Neuron (in vitro differentiated cells): ENCODE measurements at regions not wholly inside any gene's neighbourhood (a gene's known extent, or its start where the extent isn't known, plus 50 kb on each side); places are given as distances from the start of the nearest gene placed in this dataset.
A peak's percentile ranks its signal among the peaks of the same experiment; 100 is the strongest.

Experiments used
- H2AFZ ChIP-seq: one replicate; pipeline ENCODE4 v1.6.1; 2013; ENCODE audit warnings: low read depth, mild to moderate bottlenecking, inconsistent platforms, low read length, moderate library complexity
- H3K27me3 ChIP-seq: one replicate; pipeline ENCODE4 v1.6.1; 2013; ENCODE audit warnings: low read length; ENCODE audit not compliant: insufficient read depth
- H3K36me3 ChIP-seq: one replicate; pipeline ENCODE4 v1.6.1; 2013; ENCODE audit warnings: low read length; ENCODE audit not compliant: insufficient read depth
- H3K4me1 ChIP-seq: one replicate; pipeline ENCODE4 v1.6.1; 2013; ENCODE audit warnings: low read length; ENCODE audit not compliant: insufficient read depth
- H3K4me3 ChIP-seq: 2 replicates; pipeline ENCODE4 v1.5.1; 2013; ENCODE audit warnings: mild to moderate bottlenecking, low read length, moderate library complexity
- H3K9me3 ChIP-seq: one replicate; pipeline ENCODE4 v1.6.1; 2013; ENCODE audit warnings: low read length

DNA sequence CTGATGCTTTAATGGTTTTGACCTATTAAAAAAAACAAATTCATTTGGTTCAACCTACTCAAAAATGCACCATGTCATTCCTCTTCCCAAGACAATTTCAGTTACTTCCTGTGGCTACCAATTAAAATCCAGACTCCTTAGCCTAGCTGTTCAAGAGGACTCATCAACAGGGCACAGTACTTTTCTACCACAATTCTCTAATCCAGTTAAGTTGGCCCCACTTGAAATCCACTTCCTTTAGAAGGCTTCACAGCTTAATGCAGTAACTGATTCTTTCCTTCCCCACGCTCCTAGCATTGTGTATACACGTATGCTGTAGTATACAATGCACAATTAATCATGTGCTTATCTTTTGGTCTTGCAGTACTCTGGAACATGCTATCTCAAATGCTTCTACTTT lies 129.8 kb downstream of the UGT8 start:
- Histone ChIP-seq H3K4me1 (peaks cover 6% of the 10 kb centered on the region), H3K36me3 (no peaks in the 10 kb centered on the region), H2AFZ (no peak overlapping the region), H3K4me3 (no peak overlapping the region), H3K9me3 (no peaks in the 10 kb centered on the region), H3K27me3 (no peaks in the 10 kb centered on the region)

DNA sequence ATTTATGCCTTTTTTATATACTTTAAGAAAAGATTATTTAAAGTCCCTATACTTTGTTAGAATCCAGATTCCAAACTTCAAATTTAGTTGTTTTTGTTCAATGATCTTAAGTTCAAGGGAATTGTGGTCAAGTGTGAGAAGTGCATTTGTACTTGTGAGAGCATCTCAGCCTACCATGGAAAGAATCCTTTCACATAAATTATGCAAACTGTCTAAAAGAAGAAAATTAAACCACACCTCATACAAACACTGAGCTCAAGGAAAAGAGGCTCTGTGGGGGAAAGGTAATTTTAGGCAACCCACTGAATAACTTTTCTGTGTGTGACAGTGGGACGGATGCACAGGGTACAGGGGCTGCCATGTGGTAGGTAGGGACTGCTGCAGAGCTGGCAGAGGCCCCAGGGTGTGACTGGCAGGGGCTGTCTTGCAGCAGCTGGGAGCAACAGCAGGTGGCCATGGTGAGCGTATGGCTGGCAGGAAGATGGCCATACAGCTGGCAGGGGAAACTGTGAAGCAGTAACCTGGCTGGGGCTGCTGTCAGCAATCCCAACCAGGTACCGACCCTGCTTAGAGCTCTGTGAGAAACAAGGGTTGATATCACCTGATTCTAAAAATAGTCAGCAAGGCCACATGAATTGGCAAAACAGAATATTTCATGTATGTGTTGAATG lies 130.6 kb downstream of the UGT8 start:
- H3K4me3 ChIP-seq: no peak overlapping the region
- H3K4me1 ChIP-seq: peaks cover 6% of the 10 kb centered on the region

DNA sequence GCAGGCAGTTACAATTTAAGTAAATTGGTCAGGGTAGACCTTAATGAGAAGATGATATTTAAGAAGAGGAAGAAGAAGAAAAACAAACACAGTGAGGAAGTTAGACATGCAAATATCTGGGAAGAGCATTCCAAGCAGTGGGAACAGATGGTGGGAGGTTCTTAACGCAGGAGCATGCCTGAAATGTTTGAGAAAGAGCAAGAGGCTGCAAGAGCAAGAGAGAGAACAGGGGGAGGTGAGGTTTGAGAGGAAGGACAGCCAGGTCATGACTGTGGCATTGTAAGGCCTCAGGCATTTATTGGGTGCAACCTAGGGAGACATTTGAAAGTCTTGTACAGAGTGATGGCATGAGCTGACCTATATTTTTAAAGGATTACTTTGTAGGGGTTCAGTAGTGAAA lies 136.0 kb downstream of the UGT8 start:
- no peaks in the 10 kb centered on the region for H3K27me3 ChIP-seq
- H3K4me3 ChIP-seq: no peak overlapping the region
- H3K9me3 ChIP-seq: no peaks in the 10 kb centered on the region
- no peaks in the 10 kb centered on the region for H3K4me1 ChIP-seq
- H3K36me3 ChIP-seq: no peaks in the 10 kb centered on the region
- no peak overlapping the region for H2AFZ ChIP-seq

More for the DNA sequence above, 130.6 kb downstream of the UGT8 start:
- H3K27me3 ChIP-seq: no peaks in the 10 kb centered on the region
- H3K36me3 ChIP-seq: no peaks in the 10 kb centered on the region
- H3K9me3 ChIP-seq: no peaks in the 10 kb centered on the region
- H2AFZ ChIP-seq: no peak overlapping the region

DNA sequence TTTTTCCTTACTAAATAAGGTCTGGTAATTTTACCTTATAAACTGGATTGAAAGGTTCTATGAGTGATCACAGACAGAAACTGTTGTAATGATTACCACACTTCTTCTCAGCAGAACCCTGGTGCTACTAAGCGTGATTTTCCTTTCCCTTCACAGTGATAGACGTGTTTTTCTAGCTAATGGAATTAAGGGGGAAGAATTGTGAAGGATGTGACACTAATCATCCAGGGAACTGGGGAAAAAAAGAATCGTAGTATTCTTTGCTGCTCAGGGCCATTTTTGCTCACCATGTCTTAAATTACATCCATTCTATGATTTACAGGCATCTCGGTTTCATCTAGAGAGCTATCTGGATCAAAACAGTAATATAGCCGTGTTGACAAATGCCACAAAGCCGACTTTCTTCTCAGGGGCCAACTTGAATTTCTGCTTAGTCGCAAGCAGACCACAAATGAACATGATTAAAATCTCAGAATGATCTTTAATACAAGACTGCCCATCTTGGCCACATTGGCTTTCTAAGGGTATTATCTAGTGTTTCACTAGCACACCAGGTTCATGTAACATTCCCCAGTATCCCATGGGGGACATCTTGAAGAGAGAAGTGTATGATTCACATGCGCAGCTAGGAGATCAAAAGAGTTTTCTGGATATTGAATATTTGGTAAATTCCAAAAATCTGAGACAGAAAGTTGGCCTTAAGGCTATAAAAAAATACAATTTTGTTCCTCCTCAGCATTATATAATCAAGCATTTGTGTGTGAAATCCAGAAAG lies 154.0 kb downstream of the UGT8 start:
- no peaks in the 10 kb centered on the region for H3K9me3 ChIP-seq
- H3K4me3 ChIP-seq: no peak overlapping the region
- no peak overlapping the region for H2AFZ ChIP-seq
- H3K36me3 ChIP-seq: no peaks in the 10 kb centered on the region
- H3K4me1 ChIP-seq: no peaks in the 10 kb centered on the region
- H3K27me3 ChIP-seq: no peaks in the 10 kb centered on the region

DNA sequence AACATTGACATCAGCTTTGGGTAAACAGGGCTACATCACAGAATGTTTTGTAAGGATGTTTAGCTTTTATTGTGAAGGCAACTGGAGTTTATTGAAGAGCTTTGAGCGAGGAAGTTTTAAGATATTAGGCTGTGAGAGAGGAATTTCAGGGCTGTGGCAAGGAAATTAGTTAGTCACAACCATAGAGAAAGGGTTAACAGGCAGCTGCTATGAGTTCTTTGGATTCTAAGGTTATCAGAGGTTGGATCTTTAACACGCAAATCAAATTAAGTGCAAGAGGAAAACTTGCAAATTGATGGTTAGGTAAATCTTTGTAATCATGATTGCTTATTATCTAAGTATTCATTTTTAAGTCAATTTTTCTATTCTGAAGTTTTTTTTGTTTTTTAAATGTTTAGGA lies 156.0 kb downstream of the UGT8 start:
- Histone ChIP-seq H3K4me1 (peaks cover 3% of the 10 kb centered on the region), H3K9me3 (no peaks in the 10 kb centered on the region), H2AFZ (no peak overlapping the region), H3K27me3 (no peaks in the 10 kb centered on the region), H3K36me3 (no peaks in the 10 kb centered on the region), H3K4me3 (no peak overlapping the region)

DNA sequence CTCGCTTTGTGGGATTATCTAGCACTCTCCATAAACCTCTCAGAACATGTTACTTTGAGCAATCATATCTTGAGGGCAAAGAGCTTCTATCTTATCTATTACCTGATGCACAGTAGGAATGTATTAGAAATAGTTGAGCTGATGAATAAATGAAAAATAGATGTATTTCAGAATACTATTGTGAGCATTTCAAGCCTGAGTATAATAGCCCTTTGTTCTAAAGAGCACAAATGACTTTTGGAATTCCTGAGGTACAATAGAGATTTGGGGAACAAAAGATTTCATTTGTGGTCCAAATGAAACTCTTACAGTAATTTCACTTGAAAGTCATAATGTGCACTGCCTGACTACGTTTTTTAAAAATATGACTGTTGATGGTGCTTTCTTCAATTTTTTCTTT lies 159.5 kb downstream of the UGT8 start:
- no peaks in the 10 kb centered on the region for H3K27me3 ChIP-seq
- peaks cover 3% of the 10 kb centered on the region for H3K4me1 ChIP-seq
- no peaks in the 10 kb centered on the region for H3K36me3 ChIP-seq
- H3K9me3 ChIP-seq: no peaks in the 10 kb centered on the region
- H3K4me3 ChIP-seq: no peak overlapping the region
- peak overlapping the region; percentile 16 for H2AFZ ChIP-seq

DNA sequence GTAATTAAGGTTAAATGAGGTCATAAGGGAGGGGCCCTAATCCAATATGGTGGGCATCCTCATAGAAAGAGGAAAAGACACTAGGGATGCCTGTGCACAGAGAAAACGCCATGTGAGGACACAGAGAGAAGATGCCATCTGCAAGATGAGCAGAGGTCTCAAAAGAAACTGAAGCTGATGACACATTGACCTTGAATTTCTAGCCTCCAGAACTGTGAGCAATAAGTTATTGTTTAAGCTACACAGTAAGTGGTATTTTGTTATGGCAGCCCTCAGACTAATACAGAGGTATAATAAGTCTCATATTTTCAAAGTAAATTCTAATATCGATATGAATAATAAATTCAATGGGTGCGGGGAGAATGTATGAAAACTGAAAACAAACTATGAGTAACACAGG lies 169.9 kb downstream of the UGT8 start:
- Histone ChIP-seq H2AFZ (no peak overlapping the region), H3K4me3 (no peak overlapping the region), H3K9me3 (no peaks in the 10 kb centered on the region), H3K4me1 (peaks cover 1% of the 10 kb centered on the region), H3K36me3 (no peaks in the 10 kb centered on the region), H3K27me3 (no peaks in the 10 kb centered on the region)

DNA sequence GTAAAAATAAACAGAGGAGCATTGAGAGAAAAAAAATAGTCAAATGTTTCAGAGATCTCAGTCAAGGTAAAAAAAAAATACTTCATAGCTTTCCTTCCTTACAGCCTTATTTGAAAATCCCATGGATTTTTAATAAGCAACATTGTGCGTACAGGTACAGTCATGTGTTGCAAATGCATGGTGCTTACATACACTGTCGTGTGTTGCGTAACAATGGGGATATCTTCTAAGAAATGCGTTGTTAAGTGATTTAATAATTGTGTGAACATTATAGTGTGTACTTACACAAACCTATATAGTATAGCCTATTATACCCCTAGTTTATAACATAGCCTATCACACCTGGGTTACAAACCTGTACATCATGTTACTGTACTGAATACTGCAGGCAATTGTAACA lies 172.0 kb downstream of the UGT8 start:
- H3K9me3 ChIP-seq: no peaks in the 10 kb centered on the region
- H3K36me3 ChIP-seq: no peaks in the 10 kb centered on the region
- H3K4me3 ChIP-seq: no peak overlapping the region
- no peaks in the 10 kb centered on the region for H3K27me3 ChIP-seq
- H3K4me1 ChIP-seq: peaks cover 1% of the 10 kb centered on the region
- H2AFZ ChIP-seq: no peak overlapping the region

DNA sequence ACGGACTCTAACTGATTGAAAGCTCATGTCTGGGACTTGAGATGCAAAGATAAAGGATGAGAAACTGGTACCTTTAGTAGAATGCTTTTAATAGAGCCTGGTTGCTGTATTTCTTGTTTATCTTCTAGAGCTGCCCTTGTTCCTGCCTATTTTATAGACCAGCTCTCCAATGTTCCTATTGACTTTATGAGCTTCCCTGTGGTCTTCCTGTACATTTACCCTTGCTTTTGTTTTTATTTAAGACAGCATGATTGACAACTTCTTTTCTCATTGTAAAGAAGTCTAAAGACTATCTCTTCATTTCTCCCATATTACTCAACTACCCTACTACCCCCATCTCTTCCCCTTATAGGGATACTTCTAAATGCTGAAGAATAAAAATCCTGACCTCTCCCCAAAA lies 174.7 kb downstream of the UGT8 start:
- Histone ChIP-seq H3K4me1 (peaks cover 1% of the 10 kb centered on the region), H3K4me3 (no peak overlapping the region), H3K36me3 (no peaks in the 10 kb centered on the region), H3K9me3 (no peaks in the 10 kb centered on the region), H2AFZ (no peak overlapping the region), H3K27me3 (no peaks in the 10 kb centered on the region)
